IMR-90 (cell line): ENCODE measurements at regions not wholly inside any gene's neighbourhood (a gene's known extent, or its start where the extent isn't known, plus 50 kb on each side); places are given as distances from the start of the nearest gene placed in this dataset.

Experiments used
- ATAC-seq: fragments of 200-7000 bp; cut with Tn5 transposase; 2 replicates; pipeline ENCODE4 v1.9.1; 2020; ENCODE audit warnings: low read depth, mild to moderate bottlenecking, moderate library complexity
- BruUV-seq: library from RNA; stranded (reverse); fragments of 400-500 nt; replicated peaks from 2 replicates; lab custom pipeline; 2021; lab: Mats Ljungman, UMichigan
- CTCF ChIA-PET: fragments of 300-600 bp; formaldehyde crosslinking; extraction: SDS; loops from one replicate; lab custom pipeline; 2021; ENCODE audit warnings: antibody characterized with exemption; lab: Yijun Ruan, JAX
- POLR2A ChIA-PET: fragments of 300-600 bp; sonication (Branson Sonifier 250); formaldehyde crosslinking; loops from one replicate; lab custom pipeline; 2022; ENCODE audit warnings: antibody characterized with exemption; ENCODE audit not compliant: unreplicated experiment; lab: Charles Lee
- DNase-seq: peaks from one replicate; pipeline ENCODE4 v3.0.0; 2013
- H2AFZ ChIP-seq: replicated peaks from 2 replicates; pipeline ENCODE3; 2013; ENCODE audit warnings: low read length, mild to moderate bottlenecking; ENCODE audit not compliant: poor library complexity
- H2AK5ac ChIP-seq: 2 replicates; pipeline ENCODE4 v1.6.1; 2013; ENCODE audit warnings: low read depth, low read length, inconsistent platforms
- H2AK9ac ChIP-seq: replicated peaks from 2 replicates; pipeline ENCODE3; 2013; ENCODE audit warnings: mild to moderate bottlenecking, low read depth, low read length, moderate library complexity; ENCODE audit not compliant: poor library complexity
- H2BK120ac ChIP-seq: 2 replicates; pipeline ENCODE4 v1.6.1; 2013; ENCODE audit warnings: low read depth, low read length, inconsistent platforms
- H2BK15ac ChIP-seq: 3 replicates; pipeline ENCODE4 v1.6.1; 2013; ENCODE audit warnings: low read depth, low read length, inconsistent platforms
- H2BK20ac ChIP-seq: 2 replicates; pipeline ENCODE4 v1.6.1; 2013; ENCODE audit warnings: low read depth, mild to moderate bottlenecking, inconsistent platforms, low read length, moderate library complexity
- H2BK5ac ChIP-seq: 2 replicates; pipeline ENCODE4 v1.6.1; 2013; ENCODE audit warnings: mild to moderate bottlenecking, low read depth, low read length, inconsistent platforms; ENCODE audit not compliant: poor library complexity, severe bottlenecking
- H3K14ac ChIP-seq: replicated peaks from 2 replicates; pipeline ENCODE4 v1.6.1; 2013; ENCODE audit warnings: low read depth, low read length, inconsistent platforms
- H3K18ac ChIP-seq: 2 replicates; pipeline ENCODE4 v1.6.1; 2013; ENCODE audit warnings: low read depth, low read length, control low read depth
- H3K23ac ChIP-seq: 2 replicates; pipeline ENCODE4 v1.6.1; 2013; ENCODE audit warnings: low read depth, low read length, inconsistent platforms
- H3K27ac ChIP-seq: 2 replicates; pipeline ENCODE4 v1.5.1; 2013; ENCODE audit warnings: mild to moderate bottlenecking, control low read depth, low read length; ENCODE audit not compliant: insufficient read depth
- H3K27me3 ChIP-seq: 2 replicates; pipeline ENCODE4 v1.6.1; 2013; ENCODE audit warnings: low read length; ENCODE audit not compliant: control insufficient read depth, insufficient read depth
- H3K36me3 ChIP-seq: 2 replicates; pipeline ENCODE4 v1.6.1; 2013; ENCODE audit warnings: low read length, mixed read lengths; ENCODE audit not compliant: control insufficient read depth, insufficient read depth
- H3K4ac ChIP-seq: 2 replicates; pipeline ENCODE4 v1.6.1; 2013; ENCODE audit warnings: low read depth, low read length, inconsistent platforms
- H3K4me1 ChIP-seq: 2 replicates; pipeline ENCODE4 v1.6.1; 2013; ENCODE audit warnings: low read length, mixed read lengths; ENCODE audit not compliant: control insufficient read depth, insufficient read depth
- H3K4me2 ChIP-seq: 2 replicates; pipeline ENCODE4 v1.6.1; 2013; ENCODE audit warnings: low read depth, mild to moderate bottlenecking, control low read depth, low read length, moderate library complexity
- H3K4me3 ChIP-seq: 2 replicates; pipeline ENCODE4 v1.5.1; 2013; ENCODE audit warnings: low read depth, mild to moderate bottlenecking, control low read depth, low read length, moderate library complexity; ENCODE audit not compliant: insufficient read depth
- H3K56ac ChIP-seq: 2 replicates; pipeline ENCODE4 v1.6.1; 2013; ENCODE audit warnings: low read length, inconsistent platforms; ENCODE audit not compliant: insufficient read depth; ENCODE audit errors: extremely low read depth
- H3K79me1 ChIP-seq, 2 experiments: 2 replicates each; pipeline ENCODE4 v1.6.1; 2013; ENCODE audit warnings: low read length in 2 of 2, inconsistent platforms in 1 of 2, low read depth in 1 of 2
- H3K9ac ChIP-seq: 2 replicates; pipeline ENCODE4 v1.6.1; 2013; ENCODE audit warnings: low read depth, low read length, control low read depth
- H3K9me1 ChIP-seq: 2 replicates; pipeline ENCODE4 v1.6.1; 2013; ENCODE audit warnings: low read length, inconsistent platforms; ENCODE audit not compliant: insufficient read depth
- H3K9me3 ChIP-seq: 2 replicates; pipeline ENCODE4 v1.6.1; 2013; ENCODE audit warnings: low read length; ENCODE audit not compliant: control insufficient read depth, insufficient read depth
- H4K20me1 ChIP-seq: 2 replicates; pipeline ENCODE4 v1.6.1; 2013; ENCODE audit warnings: low read length, inconsistent platforms; ENCODE audit not compliant: insufficient read depth
- H4K5ac ChIP-seq: 2 replicates; pipeline ENCODE4 v1.6.1; 2013; ENCODE audit warnings: mild to moderate bottlenecking, low read depth, low read length, control low read depth
- H4K8ac ChIP-seq, 2 experiments: 2 replicates each; pipeline ENCODE4 v1.6.1; 2013; ENCODE audit warnings: low read depth in 2 of 2, low read length in 2 of 2, control low read depth in 1 of 2, inconsistent platforms in 1 of 2
- H4K91ac ChIP-seq: 2 replicates; pipeline ENCODE4 v1.6.1; 2013; ENCODE audit warnings: low read depth, low read length, inconsistent platforms; ENCODE audit not compliant: insufficient read depth
- BHLHE40 ChIP-seq: fragments of 150-350 bp; IDR thresholded peaks from 2 replicates; pipeline ENCODE4 v1.6.1; 2016; ENCODE audit warnings: mild to moderate bottlenecking, low read depth, low read length
- CEBPB ChIP-seq: IDR thresholded peaks from 2 replicates; pipeline ENCODE4 v1.6.1; 2012; ENCODE audit warnings: low read depth, low read length, improper control_type of control experiment
- CHD1 ChIP-seq: IDR thresholded peaks from 2 replicates; pipeline ENCODE4 v1.6.1; 2012; ENCODE audit warnings: low read depth, low read length, improper control_type of control experiment
- FOS ChIP-seq: fragments of 150-350 bp; IDR thresholded peaks from 2 replicates; pipeline ENCODE4 v1.6.1; 2016; ENCODE audit warnings: low read depth, low read length
- MAFK ChIP-seq: IDR thresholded peaks from 2 replicates; pipeline ENCODE4 v1.6.1; 2012; ENCODE audit warnings: low read depth, low read length, improper control_type of control experiment
- MAZ ChIP-seq: IDR thresholded peaks from 2 replicates; pipeline ENCODE4 v1.6.1; 2012; ENCODE audit warnings: low read depth, mild to moderate bottlenecking, low read length, improper control_type of control experiment, moderate library complexity, borderline replicate concordance
- MXI1 ChIP-seq: IDR thresholded peaks from 2 replicates; pipeline ENCODE4 v1.6.1; 2012; ENCODE audit warnings: low read depth, mild to moderate bottlenecking, low read length, moderate library complexity, borderline replicate concordance
- NFE2L2 ChIP-seq: fragments of 150-350 bp; IDR thresholded peaks from 2 replicates; pipeline ENCODE4 v1.6.1; 2016; ENCODE audit warnings: low read depth, mild to moderate bottlenecking, low read length
- POLR2A ChIP-seq: IDR thresholded peaks from 2 replicates; pipeline ENCODE4 v1.6.1; 2012; ENCODE audit warnings: mild to moderate bottlenecking, low read depth, low read length
- RCOR1 ChIP-seq: IDR thresholded peaks from 2 replicates; pipeline ENCODE4 v1.6.1; 2012; ENCODE audit warnings: mild to moderate bottlenecking, low read length, improper control_type of control experiment; ENCODE audit not compliant: insufficient replicate concordance
- RFX5 ChIP-seq: IDR thresholded peaks from 2 replicates; pipeline ENCODE4 v1.8.0; 2012; ENCODE audit warnings: low read depth, mild to moderate bottlenecking, low read length, moderate library complexity
- SMC3 ChIP-seq: fragments of 150-350 bp; IDR thresholded peaks from 2 replicates; pipeline ENCODE4 v1.6.1; 2016; ENCODE audit warnings: low read depth, mild to moderate bottlenecking, antibody characterized with exemption, low read length, moderate library complexity
- WGBS, 2 experiments: methylation state at CpG; one replicate each; pipeline versions ENCODE4 v1.1.5 to v1.1.7; 2013; ENCODE audit warnings: missing lambda C conversion rate in 2 of 2; ENCODE audit not compliant: insufficient read length in 1 of 2; ENCODE audit errors: extremely low coverage in 2 of 2; 5-methylcytosine and 5-hydroxymethylcytosine counted together
- dilution Hi-C: fragments of 300-500 bp; cut with HindIII; formaldehyde crosslinking; loops from one replicate; pipeline ENCODE4 v1.14.3; 2018; ENCODE audit warnings: low sequenced_read_pairs; ENCODE audit not compliant: unreplicated experiment
- in situ Hi-C: fragments of 300-500 bp; cut with MboI; formaldehyde crosslinking; loops from 3 replicates; pipeline ENCODE4 v1.14.3; 2019; ENCODE audit warnings: low sequenced_read_pairs, inconsistent platforms, mixed read lengths
- intact Hi-C: fragments of 100-400 bp; cut with micrococcal nuclease; formaldehyde crosslinking; loops from 2 replicates; pipeline ENCODE4 v1.10.0; 2022
- TF ChIP-seq, protein P1 (sequence below): fragments of 150-350 bp; IDR thresholded peaks from 2 replicates; pipeline ENCODE4 v1.6.1; 2016; ENCODE audit warnings: low read depth, mild to moderate bottlenecking, low read length, moderate library complexity, borderline replicate concordance
- TF ChIP-seq, protein P2 (sequence below): fragments of 150-350 bp; IDR thresholded peaks from 2 replicates; pipeline ENCODE4 v1.6.1; 2017; ENCODE audit warnings: mild to moderate bottlenecking, antibody characterized with exemption, low read length, low read depth
- TF ChIP-seq, protein P3 (sequence below): conservative IDR thresholded peaks from 2 replicates; pipeline ENCODE4 v1.5.1; 2012; ENCODE audit warnings: mild to moderate bottlenecking, low read depth, low read length, improper control_type of control experiment

DNA sequence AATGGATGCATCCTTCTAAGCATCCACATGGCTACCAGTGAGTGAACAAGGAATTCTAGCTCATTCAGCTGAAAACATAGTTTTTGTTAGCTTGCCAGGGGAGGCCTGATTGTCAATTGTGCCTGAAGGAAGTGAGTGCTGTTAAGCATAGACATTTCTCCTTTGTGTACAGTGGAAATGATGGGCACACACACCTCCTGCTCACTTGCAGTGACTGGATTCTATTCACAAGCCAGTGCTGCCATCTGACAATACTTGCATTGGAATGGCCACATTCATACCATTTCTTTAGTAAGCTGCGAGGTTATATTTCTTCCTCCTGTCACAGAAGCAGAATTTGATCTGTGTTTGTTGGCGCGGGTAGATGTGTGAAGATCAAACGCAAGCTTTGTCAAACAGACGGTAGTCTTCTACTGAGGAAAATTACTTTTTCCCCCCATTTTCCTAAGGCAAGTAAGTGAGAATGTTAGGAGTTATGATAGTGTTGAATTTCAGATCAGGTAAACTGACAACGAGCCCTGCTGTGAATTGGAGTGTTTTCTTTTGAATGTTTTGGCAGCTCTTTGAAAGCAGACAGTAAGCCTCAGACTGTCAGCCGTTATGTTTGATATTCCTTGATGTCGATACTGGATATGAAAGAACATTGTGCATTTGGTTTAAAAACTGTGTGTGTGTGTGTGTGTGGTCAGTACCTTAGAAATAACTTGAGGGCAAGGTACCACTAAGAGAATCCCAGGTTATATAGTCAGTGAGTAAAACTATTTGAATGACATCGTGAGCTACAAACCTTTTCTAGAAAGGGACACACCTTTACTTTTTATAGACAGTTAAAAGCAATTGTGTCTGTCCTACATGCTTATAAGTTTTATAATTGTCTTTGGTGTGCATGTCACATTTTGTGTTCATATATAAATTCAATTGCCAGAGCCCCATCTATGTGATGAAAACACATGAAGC lies 84.2 kb upstream of the BMP2 start:
- Histone ChIP-seq H3K23ac (no peak overlapping the region), H2AFZ (no peak overlapping the region), H3K36me3 (no peaks in the 10 kb centered on the region), H3K18ac (no peak overlapping the region), H3K56ac (no peak overlapping the region), H2BK120ac (no peak overlapping the region), H2BK20ac (no peak overlapping the region), H3K4ac (no peak overlapping the region), H3K14ac (no peak overlapping the region), H3K27me3 (peaks cover 1% of the 10 kb centered on the region), H4K8ac (no peak overlapping the region), H3K4me3 (no peak overlapping the region), H3K9me3 (no peaks in the 10 kb centered on the region), H4K5ac (no peak overlapping the region), H4K91ac (no peak overlapping the region), H2BK5ac (no peak overlapping the region), H3K27ac (no peak overlapping the region), H3K4me2 (no peak overlapping the region), H3K4me1 (no peaks in the 10 kb centered on the region), H4K20me1 (no peaks in the 10 kb centered on the region), H3K9me1 (no peaks in the 10 kb centered on the region), H2BK15ac (no peak overlapping the region), H2AK5ac (no peak overlapping the region), H3K9ac (no peak overlapping the region), H2AK9ac (no peak overlapping the region), H3K79me1 (no peaks in the 10 kb centered on the region)
- ATAC-seq (no peak), DNase-seq (no peak)
- CTCF ChIA-PET, result no interaction called here
- intact Hi-C loops, result no loop called here
- BruUV-seq, result no TSS peak
- in situ Hi-C loops, result no loop called here
- dilution Hi-C loops, result no loop called here
- 43% methylated on average over 3 of the region's 9 CpGs; no CpG with 5 or more reads in 1 of the 2 experiments for WGBS, 2 experiments
- POLR2A ChIA-PET, result no interaction called here
- TF ChIP-seq FOS (no peak), RCOR1 (no peak), MXI1 (no peak), NFE2L2 (no peak), SMC3 (no peak), RFX5 (no peak), CEBPB (no peak), MAFK (no peak), POLR2A (no peak), MAZ (no peak), CHD1 (no peak), BHLHE40 (no peak)
- TF ChIP-seq, protein P1, sequence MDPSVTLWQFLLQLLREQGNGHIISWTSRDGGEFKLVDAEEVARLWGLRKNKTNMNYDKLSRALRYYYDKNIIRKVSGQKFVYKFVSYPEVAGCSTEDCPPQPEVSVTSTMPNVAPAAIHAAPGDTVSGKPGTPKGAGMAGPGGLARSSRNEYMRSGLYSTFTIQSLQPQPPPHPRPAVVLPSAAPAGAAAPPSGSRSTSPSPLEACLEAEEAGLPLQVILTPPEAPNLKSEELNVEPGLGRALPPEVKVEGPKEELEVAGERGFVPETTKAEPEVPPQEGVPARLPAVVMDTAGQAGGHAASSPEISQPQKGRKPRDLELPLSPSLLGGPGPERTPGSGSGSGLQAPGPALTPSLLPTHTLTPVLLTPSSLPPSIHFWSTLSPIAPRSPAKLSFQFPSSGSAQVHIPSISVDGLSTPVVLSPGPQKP, result no peak
- TF ChIP-seq, protein P2, sequence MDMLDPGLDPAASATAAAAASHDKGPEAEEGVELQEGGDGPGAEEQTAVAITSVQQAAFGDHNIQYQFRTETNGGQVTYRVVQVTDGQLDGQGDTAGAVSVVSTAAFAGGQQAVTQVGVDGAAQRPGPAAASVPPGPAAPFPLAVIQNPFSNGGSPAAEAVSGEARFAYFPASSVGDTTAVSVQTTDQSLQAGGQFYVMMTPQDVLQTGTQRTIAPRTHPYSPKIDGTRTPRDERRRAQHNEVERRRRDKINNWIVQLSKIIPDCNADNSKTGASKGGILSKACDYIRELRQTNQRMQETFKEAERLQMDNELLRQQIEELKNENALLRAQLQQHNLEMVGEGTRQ, result no peak
- TF ChIP-seq, protein P3, sequence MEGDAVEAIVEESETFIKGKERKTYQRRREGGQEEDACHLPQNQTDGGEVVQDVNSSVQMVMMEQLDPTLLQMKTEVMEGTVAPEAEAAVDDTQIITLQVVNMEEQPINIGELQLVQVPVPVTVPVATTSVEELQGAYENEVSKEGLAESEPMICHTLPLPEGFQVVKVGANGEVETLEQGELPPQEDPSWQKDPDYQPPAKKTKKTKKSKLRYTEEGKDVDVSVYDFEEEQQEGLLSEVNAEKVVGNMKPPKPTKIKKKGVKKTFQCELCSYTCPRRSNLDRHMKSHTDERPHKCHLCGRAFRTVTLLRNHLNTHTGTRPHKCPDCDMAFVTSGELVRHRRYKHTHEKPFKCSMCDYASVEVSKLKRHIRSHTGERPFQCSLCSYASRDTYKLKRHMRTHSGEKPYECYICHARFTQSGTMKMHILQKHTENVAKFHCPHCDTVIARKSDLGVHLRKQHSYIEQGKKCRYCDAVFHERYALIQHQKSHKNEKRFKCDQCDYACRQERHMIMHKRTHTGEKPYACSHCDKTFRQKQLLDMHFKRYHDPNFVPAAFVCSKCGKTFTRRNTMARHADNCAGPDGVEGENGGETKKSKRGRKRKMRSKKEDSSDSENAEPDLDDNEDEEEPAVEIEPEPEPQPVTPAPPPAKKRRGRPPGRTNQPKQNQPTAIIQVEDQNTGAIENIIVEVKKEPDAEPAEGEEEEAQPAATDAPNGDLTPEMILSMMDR, result no peak
